Omental fat pad (tissue), 3 donors: ENCODE measurements at regions not wholly inside any gene's neighbourhood (a gene's known extent, or its start where the extent isn't known, plus 50 kb on each side); places are given as distances from the start of the nearest gene placed in this dataset.

Experiments
- ATAC-seq: fragments of 150-250 bp; one replicate; pipeline ENCODE4 v1.9.1; 2016; ENCODE audit warnings: mild to moderate bottlenecking, moderate library complexity; ENCODE audit not compliant: low FRiP score
- DNase-seq: peaks from one replicate; pipeline ENCODE4 v3.0.0-alpha.2; 2019; ENCODE audit warnings: low spot score
- CTCF ChIP-seq, 3 donors: fragments of 450-650 bp; IDR thresholded peaks; one replicate each; pipeline ENCODE4 v1.5.1; 2016 to 2017; ENCODE audit warnings: antibody characterized with exemption in 3 of 3, mild to moderate bottlenecking in 3 of 3, moderate library complexity in 2 of 3

GRCh38 chr10:43821103-43821502, 172.4 kb upstream of the ZNF32 start:
- no peak for DNase-seq

GRCh38 chr10:43820663-43821062, 172.0 kb upstream of the ZNF32 start:
- DNase-seq (no peak), ATAC-seq (no peak)

More at GRCh38 chr10:43821103-43821502, 172.4 kb upstream of the ZNF32 start:
- no peak for TF ChIP-seq CTCF (IDR thresholded peaks at IDR 0.05)
- ATAC-seq: no peak

GRCh38 chr10:43819464-43820230, 171.0 kb upstream of the ZNF32 start:
- ATAC-seq: no peak
- no peak for TF ChIP-seq CTCF (IDR thresholded peaks at IDR 0.05)
- DNase-seq: no peak

More at GRCh38 chr10:43820663-43821062, 172.0 kb upstream of the ZNF32 start:
- TF ChIP-seq CTCF (IDR thresholded peaks at IDR 0.05): no peak

GRCh38 chr10:43818687-43819086, 170.0 kb upstream of the ZNF32 start:
- DNase-seq (no peak), ATAC-seq (no peak)
- TF ChIP-seq CTCF (IDR thresholded peaks at IDR 0.05): no peak

- DNase-seq (no peak), ATAC-seq (no peak)
- no peak for TF ChIP-seq CTCF (IDR thresholded peaks at IDR 0.05)
These were observed 168.7 kb upstream of the ZNF32 start for GRCh38 chr10:43817368-43817767.

- peak; percentile 82 for ATAC-seq
- no peak for TF ChIP-seq CTCF (IDR thresholded peaks at IDR 0.05)
- DNase-seq: no peak
These were observed 168.0 kb upstream of the ZNF32 start for GRCh38 chr10:43816351-43817321.
